Mesenchymal stem cell (in vitro differentiated cells and primary cell): ENCODE measurements at regions not wholly inside any gene's neighbourhood (a gene's known extent, or its start where the extent isn't known, plus 50 kb on each side); places are given as distances from the start of the nearest gene placed in this dataset.
A peak's percentile ranks its signal among the peaks of the same experiment; 100 is the strongest.

Experiments used
- DNase-seq: peaks from one replicate; pipeline ENCODE4 v3.0.0-alpha.2; 2013
- H2AFZ ChIP-seq: one replicate; pipeline ENCODE4 v1.6.1; 2013; ENCODE audit warnings: low read depth, mild to moderate bottlenecking, control low read depth, inconsistent platforms, low read length, moderate library complexity
- H2AK5ac ChIP-seq: 2 replicates; pipeline ENCODE4 v1.6.1; 2013; ENCODE audit warnings: low read length, moderate library complexity, mild to moderate bottlenecking, inconsistent platforms; ENCODE audit not compliant: severe bottlenecking
- H2BK120ac ChIP-seq: one replicate; pipeline ENCODE4 v1.6.1; 2013; ENCODE audit warnings: low read depth, mild to moderate bottlenecking, inconsistent platforms, low read length, moderate library complexity
- H2BK12ac ChIP-seq, 2 experiments: one replicate each; pipeline ENCODE4 v1.6.1; 2013; ENCODE audit warnings: inconsistent platforms in 2 of 2, low read length in 2 of 2, mild to moderate bottlenecking in 2 of 2, moderate library complexity in 2 of 2, control low read depth in 1 of 2
- H2BK15ac ChIP-seq: one replicate; pipeline ENCODE4 v1.6.1; 2013; ENCODE audit warnings: mild to moderate bottlenecking, low read depth, inconsistent platforms; ENCODE audit not compliant: poor library complexity, severe bottlenecking
- H2BK5ac ChIP-seq: 2 replicates; pipeline ENCODE4 v1.6.1; 2013; ENCODE audit warnings: low read depth, mild to moderate bottlenecking, low read length, control low read depth, inconsistent platforms; ENCODE audit not compliant: poor library complexity, severe bottlenecking
- H3K14ac ChIP-seq, 2 experiments: one replicate each; pipeline ENCODE4 v1.6.1; 2013; ENCODE audit warnings: inconsistent platforms in 2 of 2, low read length in 2 of 2, control low read depth in 1 of 2, mild to moderate bottlenecking in 1 of 2, moderate library complexity in 1 of 2
- H3K18ac ChIP-seq, 2 experiments: one replicate each; pipeline ENCODE4 v1.6.1; 2013; ENCODE audit warnings: inconsistent platforms in 2 of 2, low read length in 2 of 2, control low read depth in 1 of 2, low read depth in 1 of 2, mild to moderate bottlenecking in 1 of 2
- H3K23ac ChIP-seq, 2 experiments: one replicate each; pipeline ENCODE4 v1.6.1; 2013; ENCODE audit warnings: inconsistent platforms in 2 of 2, low read length in 2 of 2, mild to moderate bottlenecking in 2 of 2, moderate library complexity in 2 of 2, control low read depth in 1 of 2
- H3K27ac ChIP-seq: 2 replicates; pipeline ENCODE4 v1.5.1; 2013; ENCODE audit warnings: mild to moderate bottlenecking, moderate library complexity, low read length, control low read depth, inconsistent platforms; ENCODE audit not compliant: poor library complexity, severe bottlenecking
- H3K27me3 ChIP-seq, 2 experiments: 2 replicates each; pipeline versions ENCODE4 v1.6.1 to v1.7.0; 2013; ENCODE audit warnings: low read length in 2 of 2, mild to moderate bottlenecking in 2 of 2, moderate library complexity in 2 of 2, control low read depth in 1 of 2, inconsistent platforms in 1 of 2; ENCODE audit not compliant: control insufficient read depth in 1 of 2, insufficient read depth in 1 of 2
- H3K36me3 ChIP-seq, 2 experiments: 2 replicates each; pipeline versions ENCODE4 v1.6.1 to v1.7.0; 2013; ENCODE audit warnings: low read length in 2 of 2, control low read depth in 1 of 2, inconsistent platforms in 1 of 2, low read depth in 1 of 2, mild to moderate bottlenecking in 1 of 2; ENCODE audit not compliant: insufficient read depth in 2 of 2, control insufficient read depth in 1 of 2
- H3K4ac ChIP-seq, 2 experiments: one replicate each; pipeline ENCODE4 v1.6.1; 2013; ENCODE audit warnings: inconsistent platforms in 2 of 2, low read length in 2 of 2, mild to moderate bottlenecking in 2 of 2, moderate library complexity in 2 of 2, control low read depth in 1 of 2, low read depth in 1 of 2
- H3K4me1 ChIP-seq: 2 replicates; pipeline ENCODE4 v1.6.1; 2013; ENCODE audit warnings: low read depth, low read length, control low read depth; ENCODE audit not compliant: control insufficient read depth, insufficient read depth
- H3K4me2 ChIP-seq: 2 replicates; pipeline ENCODE4 v1.6.1; 2013; ENCODE audit warnings: low read length, mild to moderate bottlenecking, inconsistent platforms; ENCODE audit not compliant: poor library complexity, severe bottlenecking
- H3K4me3 ChIP-seq, 2 experiments: 2 replicates each; pipeline versions ENCODE4 v1.5.1 to v1.7.0; 2013; ENCODE audit warnings: low read length in 2 of 2, mild to moderate bottlenecking in 2 of 2, control low read depth in 1 of 2, low read depth in 1 of 2; ENCODE audit not compliant: insufficient read depth in 1 of 2
- H3K79me1 ChIP-seq: replicated peaks from 2 replicates; pipeline ENCODE4 v1.6.1; 2013; ENCODE audit warnings: mild to moderate bottlenecking, control low read depth, low read length, inconsistent platforms; ENCODE audit not compliant: poor library complexity, severe bottlenecking
- H3K9ac ChIP-seq: 2 replicates; pipeline ENCODE4 v1.7.0; 2013; ENCODE audit warnings: mild to moderate bottlenecking, low read length, moderate library complexity
- H3K9me3 ChIP-seq: 2 replicates; pipeline ENCODE4 v1.7.0; 2013; ENCODE audit warnings: mild to moderate bottlenecking, low read length; ENCODE audit not compliant: control insufficient read depth
- H4K8ac ChIP-seq: one replicate; pipeline ENCODE4 v1.6.1; 2013; ENCODE audit warnings: inconsistent platforms, mild to moderate bottlenecking, low read length, moderate library complexity
- H4K91ac ChIP-seq: one replicate; pipeline ENCODE4 v1.6.1; 2013; ENCODE audit warnings: mild to moderate bottlenecking, low read length, inconsistent platforms
- WGBS: methylation state at CpG from one replicate; pipeline ENCODE4 v1.1.7; 2013; ENCODE audit warnings: mixed read lengths; 5-methylcytosine and 5-hydroxymethylcytosine counted together

GRCh38 chr7:17206349-17206905 lies 92.0 kb upstream of the AHR start:
- H2BK5ac ChIP-seq: no peak overlapping the region
- no peaks in the 10 kb centered on the region for H3K36me3 ChIP-seq
- H4K91ac ChIP-seq: no peak overlapping the region
- H3K4me1 ChIP-seq: peaks cover 2% of the 10 kb centered on the region
- H3K9me3 ChIP-seq: no peaks in the 10 kb centered on the region
- H3K27ac ChIP-seq: no peak overlapping the region
- no peak overlapping the region for H2AK5ac ChIP-seq
- 98% methylated on average over 3 of the region's 3 CpGs for WGBS
- H2BK120ac ChIP-seq: no peak overlapping the region
- no peak overlapping the region for H3K4me2 ChIP-seq
- no peak overlapping the region for H4K8ac ChIP-seq
- H2BK15ac ChIP-seq: no peak overlapping the region
- H3K79me1 ChIP-seq: no peaks in the 10 kb centered on the region
- no peak overlapping the region for H3K23ac ChIP-seq
- H2AFZ ChIP-seq: no peak overlapping the region
- DNase-seq: no peak
- H3K9ac ChIP-seq: no peak overlapping the region
- no peak overlapping the region for H3K4ac ChIP-seq
- H3K4me3 ChIP-seq: no peak overlapping the region
- no peak overlapping the region for H3K18ac ChIP-seq
- no peaks in the 10 kb centered on the region for H3K27me3 ChIP-seq
- no peak overlapping the region for H3K14ac ChIP-seq
- H2BK12ac ChIP-seq: no peak overlapping the region

GRCh38 chr7:17207220-17207619 lies 91.2 kb upstream of the AHR start:
- no peak for DNase-seq
- H3K27ac ChIP-seq: no peak overlapping the region
- H3K14ac ChIP-seq: no peak overlapping the region
- no peak overlapping the region for H2AK5ac ChIP-seq
- no peak overlapping the region for H4K8ac ChIP-seq
- H2AFZ ChIP-seq: no peak overlapping the region
- no peak overlapping the region for H3K4me2 ChIP-seq
- no peak overlapping the region for H2BK12ac ChIP-seq
- H3K23ac ChIP-seq: no peak overlapping the region
- no peaks in the 10 kb centered on the region for H3K9me3 ChIP-seq
- H3K9ac ChIP-seq: no peak overlapping the region
- H3K4ac ChIP-seq: no peak overlapping the region
- no peak overlapping the region for H2BK120ac ChIP-seq
- H2BK5ac ChIP-seq: no peak overlapping the region
- no peak overlapping the region for H3K18ac ChIP-seq
- no peaks in the 10 kb centered on the region for H3K36me3 ChIP-seq
- no peak overlapping the region for H4K91ac ChIP-seq
- no peaks in the 10 kb centered on the region for H3K79me1 ChIP-seq
- 93% methylated on average over 1 of the region's 1 CpG for WGBS
- H3K4me1 ChIP-seq: peaks cover 2% of the 10 kb centered on the region
- H3K27me3 ChIP-seq: no peaks in the 10 kb centered on the region
- H3K4me3 ChIP-seq: no peak overlapping the region
- no peak overlapping the region for H2BK15ac ChIP-seq

GRCh38 chr7:17209101-17209500 lies 89.4 kb upstream of the AHR start:
- Histone ChIP-seq H2AK5ac (no peak overlapping the region), H4K8ac (no peak overlapping the region), H2BK15ac (no peak overlapping the region), H3K18ac (no peak overlapping the region), H2BK12ac (no peak overlapping the region), H4K91ac (no peak overlapping the region), H3K27ac (no peak overlapping the region), H2AFZ (no peak overlapping the region), H2BK120ac (no peak overlapping the region), H3K4ac (no peak overlapping the region), H3K9ac (no peak overlapping the region), H3K9me3 (no peaks in the 10 kb centered on the region), H3K4me1 (peaks cover 2% of the 10 kb centered on the region), H3K36me3 (no peaks in the 10 kb centered on the region), H3K4me3 (no peak overlapping the region), H3K27me3 (no peaks in the 10 kb centered on the region), H3K4me2 (no peak overlapping the region), H3K23ac (no peak overlapping the region), H3K79me1 (no peaks in the 10 kb centered on the region), H3K14ac (peak overlapping the region in 1 of 2 experiments; percentile 86), H2BK5ac (no peak overlapping the region)
- WGBS: 98% methylated on average over 2 of the region's 3 CpGs
- DNase-seq: no peak

- no peak overlapping the region for H3K23ac ChIP-seq
- WGBS: no CpG with 5 or more reads among the region's 1 CpG
Observed at GRCh38 chr7:17211307-17211836, 87.1 kb upstream of the AHR start.

More at GRCh38 chr7:17211307-17211836, 87.1 kb upstream of the AHR start:
- no peak overlapping the region for H3K9ac ChIP-seq
- H2BK120ac ChIP-seq: no peak overlapping the region
- no peak overlapping the region for H3K4ac ChIP-seq
- no peak for DNase-seq
- H3K36me3 ChIP-seq: no peaks in the 10 kb centered on the region
- no peak overlapping the region for H3K18ac ChIP-seq
- no peaks in the 10 kb centered on the region for H3K4me1 ChIP-seq
- no peak overlapping the region for H4K91ac ChIP-seq
- no peak overlapping the region for H3K4me3 ChIP-seq
- H2AK5ac ChIP-seq: no peak overlapping the region
- H3K9me3 ChIP-seq: no peaks in the 10 kb centered on the region
- H3K4me2 ChIP-seq: no peak overlapping the region
- no peak overlapping the region for H2BK5ac ChIP-seq
- no peak overlapping the region for H4K8ac ChIP-seq
- no peak overlapping the region for H3K27ac ChIP-seq
- H2AFZ ChIP-seq: no peak overlapping the region
- no peaks in the 10 kb centered on the region for H3K79me1 ChIP-seq
- no peak overlapping the region for H2BK12ac ChIP-seq
- H3K27me3 ChIP-seq: no peaks in the 10 kb centered on the region
- H3K14ac ChIP-seq: no peak overlapping the region
- H2BK15ac ChIP-seq: no peak overlapping the region
